GM23338 (cell line): ENCODE measurements at regions not wholly inside any gene's neighbourhood (a gene's known extent, or its start where the extent isn't known, plus 50 kb on each side); places are given as distances from the start of the nearest gene placed in this dataset.

ENCODE experiments used
- ATAC-seq: fragments of 200-7000 bp; cut with Tn5 transposase; 3 replicates; pipeline ENCODE4 v1.9.1; 2020
- DNase-seq: peaks from one replicate; pipeline ENCODE4 v3.0.0-alpha.2; 2015; ENCODE audit warnings: low spot score
- H2AFZ ChIP-seq: fragments of 200-600 bp; sonication (generic); 2 replicates; pipeline ENCODE4 v1.8.0; 2016; ENCODE audit warnings: antibody characterized with exemption, mild to moderate bottlenecking, moderate library complexity
- H3F3A ChIP-seq: fragments of 200-600 bp; sonication (generic); replicated peaks from 2 replicates; pipeline ENCODE4 v1.8.0; 2017; ENCODE audit warnings: antibody characterized with exemption, mixed run types, low read depth
- H3K27ac ChIP-seq: fragments of 200-600 bp; sonication (generic); 2 replicates; pipeline ENCODE4 v1.6.1; 2016; ENCODE audit warnings: low read depth
- H3K27me3 ChIP-seq: fragments of 200-600 bp; sonication (generic); 2 replicates; pipeline ENCODE4 v1.8.0; 2016; ENCODE audit warnings: mild to moderate bottlenecking, mixed run types, moderate library complexity; ENCODE audit not compliant: insufficient read depth
- H3K36me3 ChIP-seq: fragments of 200-600 bp; sonication (generic); 2 replicates; pipeline ENCODE4 v1.8.0; 2016; ENCODE audit warnings: mild to moderate bottlenecking; ENCODE audit not compliant: insufficient read depth
- H3K4me1 ChIP-seq: fragments of 200-600 bp; sonication (generic); 2 replicates; pipeline ENCODE4 v1.8.0; 2016; ENCODE audit warnings: mild to moderate bottlenecking, moderate library complexity; ENCODE audit not compliant: insufficient read depth
- H3K4me2 ChIP-seq: fragments of 200-600 bp; sonication (generic); 2 replicates; pipeline ENCODE4 v1.7.1; 2017; ENCODE audit warnings: mixed run types
- H3K4me3 ChIP-seq: fragments of 200-600 bp; sonication (generic); 2 replicates; pipeline ENCODE4 v1.6.1; 2016; ENCODE audit warnings: mixed run types
- H3K79me2 ChIP-seq: fragments of 200-600 bp; sonication (generic); replicated peaks from 2 replicates; pipeline ENCODE4 v1.8.0; 2017; ENCODE audit warnings: mild to moderate bottlenecking; ENCODE audit not compliant: insufficient read depth
- H3K9me2 ChIP-seq: fragments of 200-600 bp; sonication (generic); 2 replicates; pipeline ENCODE4 v1.8.0; 2017; ENCODE audit not compliant: insufficient read depth
- H4K20me1 ChIP-seq: fragments of 200-600 bp; sonication (generic); replicated peaks from 2 replicates; pipeline ENCODE4 v1.8.0; 2017; ENCODE audit warnings: mild to moderate bottlenecking; ENCODE audit not compliant: insufficient read depth
- H3K27ac Mint-ChIP-seq: 2 replicates; pipeline ENCODE4 v1.8.0; 2020; ENCODE audit warnings: inconsistent platforms, mild to moderate bottlenecking, moderate library complexity, mixed read lengths
- H3K27me3 Mint-ChIP-seq: 3 replicates; pipeline ENCODE4 v1.8.0; 2022; ENCODE audit warnings: low read depth, mild to moderate bottlenecking, moderate library complexity, mixed read lengths, inconsistent platforms; ENCODE audit not compliant: insufficient read depth, poor library complexity
- H3K36me3 Mint-ChIP-seq: 3 replicates; pipeline ENCODE4 v1.8.0; 2021; ENCODE audit warnings: low read depth, mild to moderate bottlenecking, inconsistent platforms, moderate library complexity, mixed read lengths
- H3K4me1 Mint-ChIP-seq: 3 replicates; pipeline ENCODE4 v1.8.0; 2020; ENCODE audit warnings: mild to moderate bottlenecking, inconsistent platforms, mixed read lengths
- H3K4me3 Mint-ChIP-seq: 3 replicates; pipeline ENCODE4 v1.8.0; 2021; ENCODE audit warnings: moderate library complexity, mild to moderate bottlenecking, inconsistent platforms, mixed read lengths
- H3K9me3 Mint-ChIP-seq: 3 replicates; pipeline ENCODE4 v1.8.0; 2020; ENCODE audit warnings: moderate library complexity, mild to moderate bottlenecking, inconsistent platforms, mixed read lengths
- CREB1 ChIP-seq: fragments of 250-450 bp; sonication (Bioruptor Pico); IDR thresholded peaks from 2 replicates; pipeline ENCODE4 v1.5.0; 2020; ENCODE audit warnings: low read depth, mild to moderate bottlenecking, moderate library complexity
- EZH2 ChIP-seq: fragments of 200-600 bp; sonication (generic); IDR thresholded peaks from one replicate; pipeline ENCODE4 v1.8.0; 2017; ENCODE audit warnings: antibody characterized with exemption, mild to moderate bottlenecking, low read depth; ENCODE audit not compliant: unreplicated experiment
- EZH2phosphoT487 ChIP-seq: fragments of 200-600 bp; sonication (generic); IDR thresholded peaks from one replicate; pipeline ENCODE4 v1.8.1; 2018; ENCODE audit warnings: antibody characterized with exemption; ENCODE audit not compliant: unreplicated experiment
- JUNB ChIP-seq: IDR thresholded peaks from one replicate; pipeline ENCODE4 v1.6.1; 2016; ENCODE audit warnings: antibody characterized with exemption; ENCODE audit not compliant: unreplicated experiment
- NANOG ChIP-seq: IDR thresholded peaks from 2 replicates; pipeline ENCODE4 v1.6.1; 2016; ENCODE audit warnings: antibody characterized with exemption, borderline replicate concordance
- POLR2AphosphoS5 ChIP-seq: IDR thresholded peaks from 2 replicates; pipeline ENCODE4 v1.6.1; 2016; ENCODE audit warnings: antibody characterized with exemption, low read depth
- STAT1 ChIP-seq: IDR thresholded peaks from one replicate; pipeline ENCODE4 v1.6.1; 2016; ENCODE audit warnings: antibody characterized with exemption; ENCODE audit not compliant: unreplicated experiment
- ZNF114 ChIP-seq: fragments of 250-450 bp; sonication (Bioruptor Pico); IDR thresholded peaks from 2 replicates; pipeline ENCODE4 v1.5.0; 2020; ENCODE audit warnings: mild to moderate bottlenecking, moderate library complexity
- ZNF331 ChIP-seq: fragments of 250-450 bp; sonication (Bioruptor Pico); IDR thresholded peaks from 2 replicates; pipeline ENCODE4 v1.5.0; 2020; ENCODE audit warnings: low read depth, mild to moderate bottlenecking, moderate library complexity
- TF ChIP-seq, protein P1 (sequence below): fragments of 250-450 bp; sonication (Bioruptor Pico); IDR thresholded peaks from 2 replicates; pipeline ENCODE4 v1.5.0; 2020; ENCODE audit warnings: mild to moderate bottlenecking, moderate library complexity
- TF ChIP-seq, protein P2 (sequence below): IDR thresholded peaks from 2 replicates; pipeline ENCODE4 v1.6.1; 2016; ENCODE audit warnings: antibody characterized with exemption
- TF ChIP-seq, protein P3 (sequence below), 2 experiments: fragments of 200-600 bp in 1 of 2; sonication (generic) in 1 of 2; conservative IDR thresholded peaks; 2 replicates each; pipeline versions ENCODE4 v1.5.1 to v1.6.1; 2016 to 2017; ENCODE audit warnings: antibody characterized with exemption in 2 of 2, low read depth in 2 of 2, mild to moderate bottlenecking in 2 of 2, moderate library complexity in 1 of 2
- TF ChIP-seq, protein P4 (sequence below): IDR thresholded peaks from one replicate; pipeline ENCODE4 v1.6.1; 2018; ENCODE audit warnings: antibody characterized with exemption; ENCODE audit not compliant: unreplicated experiment

DNA sequence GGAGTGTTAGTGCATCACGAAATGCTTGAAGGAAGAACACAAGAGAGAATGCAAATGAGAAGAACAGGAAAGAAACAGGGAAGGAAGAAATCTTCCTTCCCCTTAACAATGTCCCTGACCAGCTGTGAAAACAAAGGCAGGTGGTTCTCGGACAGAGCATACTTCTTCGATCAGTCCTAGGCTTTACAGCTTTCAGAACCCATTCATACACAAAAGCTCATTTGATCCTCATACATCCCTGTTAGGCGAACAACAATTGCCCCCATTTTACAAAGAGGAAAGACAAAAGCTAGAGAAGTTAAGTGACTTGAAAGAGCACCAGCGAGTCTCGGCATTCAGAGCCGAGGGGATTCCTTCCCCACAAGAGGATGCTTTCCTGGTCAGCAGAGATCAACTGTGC lies 57.2 kb upstream of the LRRC55 start:
- Mint-ChIP-seq H3K4me1 (peaks cover 31% of the 10 kb centered on the region), H3K27me3 (peaks cover 4% of the 10 kb centered on the region), H3K36me3 (no peaks in the 10 kb centered on the region), H3K27ac (no peak overlapping the region), H3K9me3 (no peaks in the 10 kb centered on the region), H3K4me3 (no peak overlapping the region)
- peaks cover 19% of the 10 kb centered on the region for H3K4me1 ChIP-seq
- H3K4me2 ChIP-seq: 0 out of 2 replicates have a peak overlapping the region, but pooled peaks have one; percentile 12
- H3K4me3 ChIP-seq: no peak overlapping the region
- H3K27ac ChIP-seq: no peak overlapping the region
- no peaks in the 10 kb centered on the region for H4K20me1 ChIP-seq
- no peaks in the 10 kb centered on the region for H3F3A ChIP-seq
- no peak for TF ChIP-seq JUNB
- TF ChIP-seq, protein P1, sequence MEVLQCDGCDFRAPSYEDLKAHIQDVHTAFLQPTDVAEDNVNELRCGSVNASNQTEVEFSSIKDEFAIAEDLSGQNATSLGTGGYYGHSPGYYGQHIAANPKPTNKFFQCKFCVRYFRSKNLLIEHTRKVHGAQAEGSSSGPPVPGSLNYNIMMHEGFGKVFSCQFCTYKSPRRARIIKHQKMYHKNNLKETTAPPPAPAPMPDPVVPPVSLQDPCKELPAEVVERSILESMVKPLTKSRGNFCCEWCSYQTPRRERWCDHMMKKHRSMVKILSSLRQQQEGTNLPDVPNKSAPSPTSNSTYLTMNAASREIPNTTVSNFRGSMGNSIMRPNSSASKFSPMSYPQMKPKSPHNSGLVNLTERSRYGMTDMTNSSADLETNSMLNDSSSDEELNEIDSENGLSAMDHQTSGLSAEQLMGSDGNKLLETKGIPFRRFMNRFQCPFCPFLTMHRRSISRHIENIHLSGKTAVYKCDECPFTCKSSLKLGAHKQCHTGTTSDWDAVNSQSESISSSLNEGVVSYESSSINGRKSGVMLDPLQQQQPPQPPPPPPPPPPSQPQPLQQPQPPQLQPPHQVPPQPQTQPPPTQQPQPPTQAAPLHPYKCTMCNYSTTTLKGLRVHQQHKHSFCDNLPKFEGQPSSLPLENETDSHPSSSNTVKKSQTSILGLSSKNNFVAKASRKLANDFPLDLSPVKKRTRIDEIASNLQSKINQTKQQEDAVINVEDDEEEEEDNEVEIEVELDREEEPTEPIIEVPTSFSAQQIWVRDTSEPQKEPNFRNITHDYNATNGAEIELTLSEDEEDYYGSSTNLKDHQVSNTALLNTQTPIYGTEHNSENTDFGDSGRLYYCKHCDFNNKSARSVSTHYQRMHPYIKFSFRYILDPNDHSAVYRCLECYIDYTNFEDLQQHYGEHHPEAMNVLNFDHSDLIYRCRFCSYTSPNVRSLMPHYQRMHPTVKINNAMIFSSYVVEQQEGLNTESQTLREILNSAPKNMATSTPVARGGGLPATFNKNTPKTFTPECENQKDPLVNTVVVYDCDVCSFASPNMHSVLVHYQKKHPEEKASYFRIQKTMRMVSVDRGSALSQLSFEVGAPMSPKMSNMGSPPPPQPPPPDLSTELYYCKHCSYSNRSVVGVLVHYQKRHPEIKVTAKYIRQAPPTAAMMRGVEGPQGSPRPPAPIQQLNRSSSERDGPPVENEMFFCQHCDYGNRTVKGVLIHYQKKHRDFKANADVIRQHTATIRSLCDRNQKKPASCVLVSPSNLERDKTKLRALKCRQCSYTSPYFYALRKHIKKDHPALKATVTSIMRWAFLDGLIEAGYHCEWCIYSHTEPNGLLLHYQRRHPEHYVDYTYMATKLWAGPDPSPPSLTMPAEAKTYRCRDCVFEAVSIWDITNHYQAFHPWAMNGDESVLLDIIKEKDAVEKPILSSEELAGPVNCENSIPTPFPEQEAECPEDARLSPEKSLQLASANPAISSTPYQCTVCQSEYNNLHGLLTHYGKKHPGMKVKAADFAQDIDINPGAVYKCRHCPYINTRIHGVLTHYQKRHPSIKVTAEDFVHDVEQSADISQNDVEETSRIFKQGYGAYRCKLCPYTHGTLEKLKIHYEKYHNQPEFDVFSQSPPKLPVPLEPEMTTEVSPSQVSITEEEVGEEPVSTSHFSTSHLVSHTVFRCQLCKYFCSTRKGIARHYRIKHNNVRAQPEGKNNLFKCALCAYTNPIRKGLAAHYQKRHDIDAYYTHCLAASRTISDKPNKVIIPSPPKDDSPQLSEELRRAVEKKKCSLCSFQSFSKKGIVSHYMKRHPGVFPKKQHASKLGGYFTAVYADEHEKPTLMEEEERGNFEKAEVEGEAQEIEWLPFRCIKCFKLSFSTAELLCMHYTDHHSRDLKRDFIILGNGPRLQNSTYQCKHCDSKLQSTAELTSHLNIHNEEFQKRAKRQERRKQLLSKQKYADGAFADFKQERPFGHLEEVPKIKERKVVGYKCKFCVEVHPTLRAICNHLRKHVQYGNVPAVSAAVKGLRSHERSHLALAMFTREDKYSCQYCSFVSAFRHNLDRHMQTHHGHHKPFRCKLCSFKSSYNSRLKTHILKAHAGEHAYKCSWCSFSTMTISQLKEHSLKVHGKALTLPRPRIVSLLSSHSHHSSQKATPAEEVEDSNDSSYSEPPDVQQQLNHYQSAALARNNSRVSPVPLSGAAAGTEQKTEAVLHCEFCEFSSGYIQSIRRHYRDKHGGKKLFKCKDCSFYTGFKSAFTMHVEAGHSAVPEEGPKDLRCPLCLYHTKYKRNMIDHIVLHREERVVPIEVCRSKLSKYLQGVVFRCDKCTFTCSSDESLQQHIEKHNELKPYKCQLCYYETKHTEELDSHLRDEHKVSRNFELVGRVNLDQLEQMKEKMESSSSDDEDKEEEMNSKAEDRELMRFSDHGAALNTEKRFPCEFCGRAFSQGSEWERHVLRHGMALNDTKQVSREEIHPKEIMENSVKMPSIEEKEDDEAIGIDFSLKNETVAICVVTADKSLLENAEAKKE (CRISPR knock-in tag): no peak
- no peak for TF ChIP-seq POLR2AphosphoS5
- TF ChIP-seq, protein P2, sequence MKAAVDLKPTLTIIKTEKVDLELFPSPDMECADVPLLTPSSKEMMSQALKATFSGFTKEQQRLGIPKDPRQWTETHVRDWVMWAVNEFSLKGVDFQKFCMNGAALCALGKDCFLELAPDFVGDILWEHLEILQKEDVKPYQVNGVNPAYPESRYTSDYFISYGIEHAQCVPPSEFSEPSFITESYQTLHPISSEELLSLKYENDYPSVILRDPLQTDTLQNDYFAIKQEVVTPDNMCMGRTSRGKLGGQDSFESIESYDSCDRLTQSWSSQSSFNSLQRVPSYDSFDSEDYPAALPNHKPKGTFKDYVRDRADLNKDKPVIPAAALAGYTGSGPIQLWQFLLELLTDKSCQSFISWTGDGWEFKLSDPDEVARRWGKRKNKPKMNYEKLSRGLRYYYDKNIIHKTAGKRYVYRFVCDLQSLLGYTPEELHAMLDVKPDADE: no peak
- no peak for TF ChIP-seq STAT1
- TF ChIP-seq CREB1: no peak
- TF ChIP-seq EZH2phosphoT487: no peak
- TF ChIP-seq, protein P3, sequence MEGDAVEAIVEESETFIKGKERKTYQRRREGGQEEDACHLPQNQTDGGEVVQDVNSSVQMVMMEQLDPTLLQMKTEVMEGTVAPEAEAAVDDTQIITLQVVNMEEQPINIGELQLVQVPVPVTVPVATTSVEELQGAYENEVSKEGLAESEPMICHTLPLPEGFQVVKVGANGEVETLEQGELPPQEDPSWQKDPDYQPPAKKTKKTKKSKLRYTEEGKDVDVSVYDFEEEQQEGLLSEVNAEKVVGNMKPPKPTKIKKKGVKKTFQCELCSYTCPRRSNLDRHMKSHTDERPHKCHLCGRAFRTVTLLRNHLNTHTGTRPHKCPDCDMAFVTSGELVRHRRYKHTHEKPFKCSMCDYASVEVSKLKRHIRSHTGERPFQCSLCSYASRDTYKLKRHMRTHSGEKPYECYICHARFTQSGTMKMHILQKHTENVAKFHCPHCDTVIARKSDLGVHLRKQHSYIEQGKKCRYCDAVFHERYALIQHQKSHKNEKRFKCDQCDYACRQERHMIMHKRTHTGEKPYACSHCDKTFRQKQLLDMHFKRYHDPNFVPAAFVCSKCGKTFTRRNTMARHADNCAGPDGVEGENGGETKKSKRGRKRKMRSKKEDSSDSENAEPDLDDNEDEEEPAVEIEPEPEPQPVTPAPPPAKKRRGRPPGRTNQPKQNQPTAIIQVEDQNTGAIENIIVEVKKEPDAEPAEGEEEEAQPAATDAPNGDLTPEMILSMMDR (conservative IDR thresholded peaks at IDR 0.05; ENCODE audit: low read depth in 2 of 2): no peak
- TF ChIP-seq ZNF331 (CRISPR knock-in tag): no peak
- no peak for TF ChIP-seq EZH2
- no peak for TF ChIP-seq NANOG
- TF ChIP-seq, protein P4, sequence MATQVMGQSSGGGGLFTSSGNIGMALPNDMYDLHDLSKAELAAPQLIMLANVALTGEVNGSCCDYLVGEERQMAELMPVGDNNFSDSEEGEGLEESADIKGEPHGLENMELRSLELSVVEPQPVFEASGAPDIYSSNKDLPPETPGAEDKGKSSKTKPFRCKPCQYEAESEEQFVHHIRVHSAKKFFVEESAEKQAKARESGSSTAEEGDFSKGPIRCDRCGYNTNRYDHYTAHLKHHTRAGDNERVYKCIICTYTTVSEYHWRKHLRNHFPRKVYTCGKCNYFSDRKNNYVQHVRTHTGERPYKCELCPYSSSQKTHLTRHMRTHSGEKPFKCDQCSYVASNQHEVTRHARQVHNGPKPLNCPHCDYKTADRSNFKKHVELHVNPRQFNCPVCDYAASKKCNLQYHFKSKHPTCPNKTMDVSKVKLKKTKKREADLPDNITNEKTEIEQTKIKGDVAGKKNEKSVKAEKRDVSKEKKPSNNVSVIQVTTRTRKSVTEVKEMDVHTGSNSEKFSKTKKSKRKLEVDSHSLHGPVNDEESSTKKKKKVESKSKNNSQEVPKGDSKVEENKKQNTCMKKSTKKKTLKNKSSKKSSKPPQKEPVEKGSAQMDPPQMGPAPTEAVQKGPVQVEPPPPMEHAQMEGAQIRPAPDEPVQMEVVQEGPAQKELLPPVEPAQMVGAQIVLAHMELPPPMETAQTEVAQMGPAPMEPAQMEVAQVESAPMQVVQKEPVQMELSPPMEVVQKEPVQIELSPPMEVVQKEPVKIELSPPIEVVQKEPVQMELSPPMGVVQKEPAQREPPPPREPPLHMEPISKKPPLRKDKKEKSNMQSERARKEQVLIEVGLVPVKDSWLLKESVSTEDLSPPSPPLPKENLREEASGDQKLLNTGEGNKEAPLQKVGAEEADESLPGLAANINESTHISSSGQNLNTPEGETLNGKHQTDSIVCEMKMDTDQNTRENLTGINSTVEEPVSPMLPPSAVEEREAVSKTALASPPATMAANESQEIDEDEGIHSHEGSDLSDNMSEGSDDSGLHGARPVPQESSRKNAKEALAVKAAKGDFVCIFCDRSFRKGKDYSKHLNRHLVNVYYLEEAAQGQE: no peak
- no peak for TF ChIP-seq ZNF114 (CRISPR knock-in tag)
- H3K27me3 ChIP-seq: no peaks in the 10 kb centered on the region
- ATAC-seq (peak; percentile 48), DNase-seq (peak; percentile 17)
- H3K9me2 ChIP-seq: peaks cover 22% of the 10 kb centered on the region
- H2AFZ ChIP-seq: peak overlapping the region; percentile 72
- H3K36me3 ChIP-seq: no peaks in the 10 kb centered on the region
- no peaks in the 10 kb centered on the region for H3K79me2 ChIP-seq
